Parathyroid adenoma (tissue), 2 donors: ENCODE measurements at regions not wholly inside any gene's neighbourhood (a gene's known extent, or its start where the extent isn't known, plus 50 kb on each side); places are given as distances from the start of the nearest gene placed in this dataset.

Source experiments
- H2AFZ ChIP-seq: fragments of 300-600 bp; sonication (generic); one replicate; pipeline ENCODE4 v1.7.0; 2017; ENCODE audit warnings: antibody characterized with exemption, mild to moderate bottlenecking
- H3K27ac ChIP-seq: fragments of 300-600 bp; sonication (generic); one replicate; pipeline ENCODE4 v1.7.0; 2017
- H3K27me3 ChIP-seq: fragments of 300-600 bp; sonication (generic); one replicate; pipeline ENCODE4 v1.7.0; 2017; ENCODE audit warnings: low read length; ENCODE audit not compliant: control insufficient read depth, insufficient read depth
- H3K36me3 ChIP-seq: fragments of 300-600 bp; sonication (generic); one replicate; pipeline ENCODE4 v1.7.0; 2017; ENCODE audit warnings: low read length; ENCODE audit not compliant: control insufficient read depth, insufficient read depth
- H3K4me1 ChIP-seq: fragments of 300-600 bp; sonication (generic); one replicate; pipeline ENCODE4 v1.7.0; 2017; ENCODE audit warnings: control low read depth
- H3K4me2 ChIP-seq: fragments of 300-600 bp; sonication (generic); one replicate; pipeline ENCODE4 v1.7.0; 2017; ENCODE audit warnings: low read length
- H3K4me3 ChIP-seq: fragments of 300-600 bp; sonication (generic); one replicate; pipeline ENCODE4 v1.7.0; 2017; ENCODE audit warnings: low read depth, low read length
- H3K79me2 ChIP-seq: fragments of 300-600 bp; sonication (generic); one replicate; pipeline ENCODE4 v1.7.0; 2017; ENCODE audit warnings: control low read depth
- H3K9ac ChIP-seq: fragments of 300-600 bp; sonication (generic); one replicate; pipeline ENCODE4 v1.7.0; 2017; ENCODE audit warnings: mild to moderate bottlenecking
- H3K9me3 ChIP-seq: fragments of 300-600 bp; sonication (generic); one replicate; pipeline ENCODE4 v1.7.0; 2017; ENCODE audit warnings: low read length; ENCODE audit not compliant: control insufficient read depth
- TF ChIP-seq, protein P1 (sequence below): fragments of 300-600 bp; sonication (generic); IDR thresholded peaks from one replicate; pipeline ENCODE4 v1.7.0; 2017; ENCODE audit warnings: antibody characterized with exemption, mild to moderate bottlenecking
- donor health status: primary hyperparathyroidism.

DNA sequence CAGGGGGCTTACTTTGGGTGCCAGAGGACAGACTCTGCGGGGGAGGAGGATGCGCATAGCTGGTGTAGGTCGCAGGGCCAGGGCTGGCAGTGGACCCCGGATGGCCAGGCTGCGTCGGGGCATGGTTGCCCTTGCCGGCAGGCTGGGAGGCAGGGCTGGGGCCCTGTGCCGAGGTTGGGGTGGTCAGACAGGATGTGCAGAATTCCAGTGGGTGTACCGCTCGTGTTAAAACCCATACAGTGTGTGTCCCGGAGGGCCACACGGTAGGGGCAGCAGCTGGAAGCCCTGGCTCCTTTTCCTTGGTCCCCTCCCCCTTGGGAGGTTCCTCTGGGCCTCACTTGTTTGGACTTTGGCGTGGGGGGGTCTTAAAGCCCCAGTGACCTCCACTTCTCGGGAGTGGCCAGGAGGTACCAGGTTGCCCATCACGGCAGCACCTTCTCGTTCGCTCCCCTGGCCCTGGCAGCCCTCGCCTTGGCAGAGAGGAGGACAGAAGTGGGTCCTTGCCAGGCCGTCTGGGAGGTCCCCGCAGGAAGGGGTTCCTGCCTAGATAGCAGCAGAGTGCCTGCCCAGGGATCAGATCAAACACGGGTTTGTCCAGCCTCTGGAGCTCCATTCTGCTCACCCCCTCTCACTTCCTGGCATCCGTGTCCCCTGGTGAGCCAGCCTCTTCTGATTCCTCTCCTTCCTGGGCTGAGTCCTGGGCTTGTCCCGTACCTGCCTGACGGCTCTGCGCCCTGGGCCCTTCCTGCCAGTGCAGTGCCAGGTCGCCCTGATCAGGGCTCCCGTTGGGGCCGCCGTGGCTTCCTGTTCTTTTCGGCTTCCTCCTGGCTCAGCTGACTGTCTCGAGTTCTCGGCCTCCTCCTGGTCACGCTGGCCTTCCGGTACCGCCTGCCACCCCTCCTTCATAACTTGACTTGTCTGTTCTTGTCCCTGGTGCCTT lies 56.7 kb upstream of the HGFAC start:
- TF ChIP-seq, protein P1, sequence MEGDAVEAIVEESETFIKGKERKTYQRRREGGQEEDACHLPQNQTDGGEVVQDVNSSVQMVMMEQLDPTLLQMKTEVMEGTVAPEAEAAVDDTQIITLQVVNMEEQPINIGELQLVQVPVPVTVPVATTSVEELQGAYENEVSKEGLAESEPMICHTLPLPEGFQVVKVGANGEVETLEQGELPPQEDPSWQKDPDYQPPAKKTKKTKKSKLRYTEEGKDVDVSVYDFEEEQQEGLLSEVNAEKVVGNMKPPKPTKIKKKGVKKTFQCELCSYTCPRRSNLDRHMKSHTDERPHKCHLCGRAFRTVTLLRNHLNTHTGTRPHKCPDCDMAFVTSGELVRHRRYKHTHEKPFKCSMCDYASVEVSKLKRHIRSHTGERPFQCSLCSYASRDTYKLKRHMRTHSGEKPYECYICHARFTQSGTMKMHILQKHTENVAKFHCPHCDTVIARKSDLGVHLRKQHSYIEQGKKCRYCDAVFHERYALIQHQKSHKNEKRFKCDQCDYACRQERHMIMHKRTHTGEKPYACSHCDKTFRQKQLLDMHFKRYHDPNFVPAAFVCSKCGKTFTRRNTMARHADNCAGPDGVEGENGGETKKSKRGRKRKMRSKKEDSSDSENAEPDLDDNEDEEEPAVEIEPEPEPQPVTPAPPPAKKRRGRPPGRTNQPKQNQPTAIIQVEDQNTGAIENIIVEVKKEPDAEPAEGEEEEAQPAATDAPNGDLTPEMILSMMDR, result no peak
- Histone ChIP-seq H3K4me3 (no peak overlapping the region), H3K27me3 (no peaks in the 10 kb centered on the region), H3K79me2 (no peaks in the 10 kb centered on the region), H3K4me1 (no peaks in the 10 kb centered on the region), H3K9ac (no peak overlapping the region), H3K27ac (peak overlapping the region; percentile 51), H3K9me3 (no peaks in the 10 kb centered on the region), H3K36me3 (no peaks in the 10 kb centered on the region), H2AFZ (no peak overlapping the region), H3K4me2 (peak overlapping the region; percentile 31)

DNA sequence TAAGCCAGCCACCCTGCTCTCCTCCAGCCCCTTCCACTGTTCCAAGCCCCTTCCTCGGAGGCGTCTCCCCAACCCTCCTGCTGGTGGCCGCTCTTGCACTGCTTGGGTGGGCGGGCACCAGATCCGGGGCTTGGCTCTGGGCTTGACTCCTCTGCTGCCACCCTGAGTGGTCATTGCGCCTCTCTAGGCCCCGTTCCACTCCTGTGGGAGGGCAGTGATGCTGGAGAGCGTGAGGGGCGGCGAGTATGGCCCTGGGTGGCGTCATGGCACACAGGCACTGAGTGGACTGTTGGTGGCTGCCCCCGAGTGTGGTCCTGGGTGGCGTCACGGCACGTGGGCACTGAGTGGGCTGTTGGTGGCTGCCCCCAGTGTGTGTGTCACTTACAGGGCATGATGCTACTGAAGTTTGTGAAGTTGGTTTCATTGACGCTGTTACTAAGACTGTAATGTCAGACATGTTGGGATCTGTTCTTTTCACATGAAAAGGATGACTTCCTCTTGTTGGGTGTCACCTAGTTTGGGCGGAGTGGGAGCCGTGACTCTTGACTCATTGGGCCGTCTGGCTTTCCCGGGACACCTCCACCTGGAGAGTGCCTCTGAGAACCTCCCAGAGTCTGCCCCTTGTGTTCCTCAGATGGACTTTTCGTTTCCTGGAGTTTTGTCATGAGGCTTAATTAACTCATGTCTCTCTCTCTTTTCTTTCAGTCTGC lies 55.9 kb upstream of the HGFAC start:
- H3K4me1 ChIP-seq, result no peaks in the 10 kb centered on the region
- no peaks in the 10 kb centered on the region for H3K9me3 ChIP-seq
- H3K36me3 ChIP-seq, result no peaks in the 10 kb centered on the region
- no peak overlapping the region for H3K9ac ChIP-seq
- TF ChIP-seq, protein P1, result no peak
- no peak overlapping the region for H3K4me2 ChIP-seq
- H3K79me2 ChIP-seq, result no peaks in the 10 kb centered on the region
- no peak overlapping the region for H3K4me3 ChIP-seq
- peak overlapping the region; percentile 36 for H3K27ac ChIP-seq
- no peak overlapping the region for H2AFZ ChIP-seq
- H3K27me3 ChIP-seq, result no peaks in the 10 kb centered on the region

DNA sequence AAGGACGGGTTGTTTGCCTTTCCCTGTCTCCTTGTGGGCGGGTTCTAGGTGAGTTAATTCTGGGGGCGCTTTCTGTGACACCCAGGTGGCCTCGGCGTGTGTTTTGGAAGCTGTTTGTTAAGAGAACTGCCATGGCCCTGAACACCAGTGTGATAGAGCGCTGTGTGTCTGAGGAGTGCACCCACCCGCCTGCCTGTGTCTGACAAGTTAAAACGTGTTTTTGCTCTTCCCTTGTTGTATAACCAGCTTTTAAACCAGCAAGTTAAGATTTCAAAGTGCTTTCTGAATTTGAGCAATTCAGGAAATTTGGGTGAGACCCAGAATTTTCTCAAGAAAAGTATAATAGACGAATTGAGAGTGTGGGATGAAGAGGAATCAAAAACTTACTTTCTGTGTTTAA lies 55.2 kb upstream of the HGFAC start:
- H3K4me3 ChIP-seq, result no peak overlapping the region
- no peaks in the 10 kb centered on the region for H3K27me3 ChIP-seq
- no peaks in the 10 kb centered on the region for H3K9me3 ChIP-seq
- H3K9ac ChIP-seq, result no peak overlapping the region
- H3K4me2 ChIP-seq, result no peak overlapping the region
- H3K36me3 ChIP-seq, result no peaks in the 10 kb centered on the region
- H2AFZ ChIP-seq, result no peak overlapping the region
- TF ChIP-seq, protein P1, result no peak
- no peak overlapping the region for H3K27ac ChIP-seq
- H3K4me1 ChIP-seq, result no peaks in the 10 kb centered on the region
- no peaks in the 10 kb centered on the region for H3K79me2 ChIP-seq

DNA sequence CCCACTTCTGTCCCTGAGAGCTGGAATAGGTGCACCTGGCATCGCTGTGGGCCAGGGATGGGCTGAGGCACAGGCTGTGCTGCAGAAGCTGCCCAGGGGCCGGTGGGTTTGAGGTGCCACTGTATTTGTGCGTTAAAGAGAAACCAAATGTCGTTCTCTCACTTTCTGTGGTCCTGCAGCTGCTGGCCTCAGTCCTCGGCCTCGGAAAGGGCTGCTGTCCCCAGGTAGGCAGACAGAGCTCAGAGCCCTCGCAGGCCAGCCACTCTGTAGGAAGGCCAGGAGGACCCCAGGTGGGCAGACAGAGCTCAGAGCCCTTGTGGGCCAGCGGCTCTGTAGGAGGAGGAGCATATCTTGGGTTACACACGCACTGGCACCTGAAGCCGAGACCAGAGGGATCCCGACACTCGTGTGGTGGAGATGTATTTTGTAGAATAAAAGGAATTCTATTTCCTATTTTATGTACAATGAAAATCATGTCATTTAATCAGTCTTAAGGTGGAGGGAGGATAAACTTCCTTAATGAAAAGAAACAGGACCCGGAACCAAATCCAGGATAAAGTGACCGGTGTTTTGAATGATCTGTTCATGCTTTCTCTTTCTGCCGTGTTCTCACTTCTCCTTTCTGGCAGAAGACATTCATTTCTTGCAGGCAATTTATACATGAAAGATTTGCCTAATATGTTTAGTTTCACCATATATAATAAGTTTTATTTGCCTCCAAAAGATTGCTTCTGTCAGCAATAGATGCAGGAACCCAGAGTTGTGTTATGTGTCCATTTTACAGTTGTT lies 54.4 kb upstream of the HGFAC start:
- Histone ChIP-seq H2AFZ (peak overlapping the region; percentile 62), H3K9ac (no peak overlapping the region), H3K4me1 (no peaks in the 10 kb centered on the region), H3K4me3 (no peak overlapping the region), H3K79me2 (no peaks in the 10 kb centered on the region), H3K9me3 (no peaks in the 10 kb centered on the region), H3K4me2 (peak overlapping the region; percentile 3), H3K36me3 (no peaks in the 10 kb centered on the region), H3K27ac (peak overlapping the region; percentile 11), H3K27me3 (no peaks in the 10 kb centered on the region)
- TF ChIP-seq, protein P1, result no peak
